Liver (tissue), 3 donors: ENCODE measurements at regions not wholly inside any gene's neighbourhood (a gene's known extent, or its start where the extent isn't known, plus 50 kb on each side); places are given as distances from the start of the nearest gene placed in this dataset.

Experiments
- CTCF ChIP-seq: fragments of 150-350 bp; IDR thresholded peaks from 2 replicates; pipeline ENCODE4 v1.5.1; 2017; ENCODE audit warnings: improper control_type of control experiment, low read depth, low read length; ENCODE audit not compliant: missing input control
- EGR1 ChIP-seq, 2 donors: IDR thresholded peaks; 2 replicates each; pipeline ENCODE4 v1.6.1; 2016 to 2018; ENCODE audit warnings: antibody characterized with exemption in 2 of 2, low read depth in 2 of 2
- FOXA1 ChIP-seq: IDR thresholded peaks from 2 replicates; pipeline ENCODE4 v1.6.1; 2016; ENCODE audit warnings: antibody characterized with exemption
- donor health status: healthy.
- donor health status: healthy.

- no peak for TF ChIP-seq CTCF
- TF ChIP-seq EGR1 (IDR thresholded peaks at IDR 0.05; ENCODE audit: low read depth in 2 of 2), result no peak
- no peak for TF ChIP-seq FOXA1
Measured at GRCh38 chr2:5520463-5520972, 171.7 kb upstream of the SOX11 start.
